ENCODE measurements at regions not wholly inside any gene's neighbourhood (a gene's known extent, or its start where the extent isn't known, plus 50 kb on each side); places are given as distances from the start of the nearest gene placed in this dataset.

GRCh38 chr2:15793078-15793913 is 147.1 kb upstream of the MYCN start:
- Histone ChIP-seq H3K14ac (ENCODE audit: low read length) (no peak overlapping the region), H3K79me1 (ENCODE audit: low read length) (no peaks in the 10 kb centered on the region), H3K36me3 (ENCODE audit: control insufficient read depth in 1 of 2, insufficient read depth in 2 of 2, low read length in 2 of 2) (no peaks in the 10 kb centered on the region), H4K91ac (ENCODE audit: low read depth, low read length) (no peak overlapping the region), H2BK120ac (ENCODE audit: insufficient read depth, low read length, poor library complexity) (no peak overlapping the region), H3K23ac (ENCODE audit: low read length) (no peak overlapping the region), H3K9ac (ENCODE audit: low read length) (no peak overlapping the region), H3K4me3 (ENCODE audit: low read depth, low read length) (no peak overlapping the region), H4K8ac (ENCODE audit: low read depth, low read length) (no peak overlapping the region), H3K18ac (ENCODE audit: low read length) (no peak overlapping the region), H3K79me2 (ENCODE audit: control insufficient read depth, insufficient read depth, low read length, poor library complexity) (no peaks in the 10 kb centered on the region), H3K27me3 (ENCODE audit: insufficient read depth, low read length) (no peaks in the 10 kb centered on the region), H2BK12ac (ENCODE audit: low read length) (no peak overlapping the region), H2AK5ac (ENCODE audit: low read length) (no peak overlapping the region), H3K9me3 (ENCODE audit: insufficient read depth, low read depth, low read length) (no peaks in the 10 kb centered on the region), H3K4me2 (ENCODE audit: low read length) (no peak overlapping the region), H3K27ac (ENCODE audit: low read depth, low read length) (no peak overlapping the region), H3K4ac (ENCODE audit: low read depth, low read length) (no peak overlapping the region), H4K12ac (ENCODE audit: low read depth, low read length) (no peak overlapping the region), H2AFZ (ENCODE audit: insufficient read depth, low read length, poor library complexity) (no peak overlapping the region), H3K4me1 (ENCODE audit: control insufficient read depth in 1 of 2, insufficient read depth in 2 of 2, low read length in 2 of 2) (no peaks in the 10 kb centered on the region), H2BK5ac (ENCODE audit: low read depth, low read length, poor library complexity) (no peak overlapping the region)
- no CpG with 5 or more reads among the region's 8 CpGs for WGBS (ENCODE audit: extremely low coverage, insufficient coverage, insufficient read length)
- peak in 1 of 2 donors; percentile 26 for DNase-seq

GRCh38 chr2:15793978-15794377 is 146.4 kb upstream of the MYCN start:
- H3K4me1 ChIP-seq (ENCODE audit: control insufficient read depth in 1 of 2, insufficient read depth in 2 of 2, low read length in 2 of 2) = no peaks in the 10 kb centered on the region
- H3K79me1 ChIP-seq (ENCODE audit: low read length) = no peaks in the 10 kb centered on the region
- no peak overlapping the region for H3K14ac ChIP-seq (ENCODE audit: low read length)
- H2BK12ac ChIP-seq (ENCODE audit: low read length) = no peak overlapping the region
- H3K9ac ChIP-seq (ENCODE audit: low read length) = no peak overlapping the region
- H3K4ac ChIP-seq (ENCODE audit: low read depth, low read length) = no peak overlapping the region
- H3K9me3 ChIP-seq (ENCODE audit: insufficient read depth, low read depth, low read length) = no peaks in the 10 kb centered on the region
- H2BK120ac ChIP-seq (ENCODE audit: insufficient read depth, low read length, poor library complexity) = no peak overlapping the region
- no peak overlapping the region for H2AFZ ChIP-seq (ENCODE audit: insufficient read depth, low read length, poor library complexity)
- H4K12ac ChIP-seq (ENCODE audit: low read depth, low read length) = no peak overlapping the region
- H4K8ac ChIP-seq (ENCODE audit: low read depth, low read length) = no peak overlapping the region
- peak in 1 of 2 donors; percentile 47 for DNase-seq
- no peak overlapping the region for H3K4me3 ChIP-seq (ENCODE audit: low read depth, low read length)
- no peak overlapping the region for H3K23ac ChIP-seq (ENCODE audit: low read length)
- WGBS (ENCODE audit: extremely low coverage, insufficient coverage, insufficient read length) = no CpG with 5 or more reads among the region's 9 CpGs
- H3K27me3 ChIP-seq (ENCODE audit: insufficient read depth, low read length) = no peaks in the 10 kb centered on the region
- H2BK5ac ChIP-seq (ENCODE audit: low read depth, low read length, poor library complexity) = no peak overlapping the region
- H3K27ac ChIP-seq (ENCODE audit: low read depth, low read length) = no peak overlapping the region
- H4K91ac ChIP-seq (ENCODE audit: low read depth, low read length) = no peak overlapping the region
- H3K4me2 ChIP-seq (ENCODE audit: low read length) = no peak overlapping the region
- no peaks in the 10 kb centered on the region for H3K79me2 ChIP-seq (ENCODE audit: control insufficient read depth, insufficient read depth, low read length, poor library complexity)
- H2AK5ac ChIP-seq (ENCODE audit: low read length) = no peak overlapping the region
- H3K36me3 ChIP-seq (ENCODE audit: control insufficient read depth in 1 of 2, insufficient read depth in 2 of 2, low read length in 2 of 2) = no peaks in the 10 kb centered on the region
- no peak overlapping the region for H3K18ac ChIP-seq (ENCODE audit: low read length)

- no peak overlapping the region for H3K27ac ChIP-seq (ENCODE audit: low read depth, low read length)
- no peak overlapping the region for H2BK5ac ChIP-seq (ENCODE audit: low read depth, low read length, poor library complexity)
- H3K4me2 ChIP-seq (ENCODE audit: low read length) = no peak overlapping the region
- no peak overlapping the region for H4K8ac ChIP-seq (ENCODE audit: low read depth, low read length)
- H4K12ac ChIP-seq (ENCODE audit: low read depth, low read length) = no peak overlapping the region
- no peaks in the 10 kb centered on the region for H3K36me3 ChIP-seq (ENCODE audit: control insufficient read depth in 1 of 2, insufficient read depth in 2 of 2, low read length in 2 of 2)
- peaks cover 1% of the 10 kb centered on the region for H3K79me1 ChIP-seq (ENCODE audit: low read length)
- no peaks in the 10 kb centered on the region for H3K79me2 ChIP-seq (ENCODE audit: control insufficient read depth, insufficient read depth, low read length, poor library complexity)
- no peaks in the 10 kb centered on the region for H3K27me3 ChIP-seq (ENCODE audit: insufficient read depth, low read length)
- H3K4me3 ChIP-seq (ENCODE audit: low read depth, low read length) = no peak overlapping the region
- WGBS (ENCODE audit: extremely low coverage, insufficient coverage, insufficient read length) = no CpG with 5 or more reads among the region's 5 CpGs
- no peak overlapping the region for H3K14ac ChIP-seq (ENCODE audit: low read length)
- no peak overlapping the region for H4K91ac ChIP-seq (ENCODE audit: low read depth, low read length)
- no peak overlapping the region for H3K4ac ChIP-seq (ENCODE audit: low read depth, low read length)
- no peak overlapping the region for H2BK120ac ChIP-seq (ENCODE audit: insufficient read depth, low read length, poor library complexity)
- no peak overlapping the region for H2BK12ac ChIP-seq (ENCODE audit: low read length)
- no peak overlapping the region for H3K9ac ChIP-seq (ENCODE audit: low read length)
- no peak overlapping the region for H2AK5ac ChIP-seq (ENCODE audit: low read length)
- H3K23ac ChIP-seq (ENCODE audit: low read length) = no peak overlapping the region
- no peak for DNase-seq
- no peak overlapping the region for H3K18ac ChIP-seq (ENCODE audit: low read length)
- no peaks in the 10 kb centered on the region for H3K9me3 ChIP-seq (ENCODE audit: insufficient read depth, low read depth, low read length)
- peaks cover 0 to 3% of the 10 kb centered on the region in 2 experiments for H3K4me1 ChIP-seq (ENCODE audit: control insufficient read depth in 1 of 2, insufficient read depth in 2 of 2, low read length in 2 of 2)
- no peak overlapping the region for H2AFZ ChIP-seq (ENCODE audit: insufficient read depth, low read length, poor library complexity)
Observed at GRCh38 chr2:15794608-15795134, 145.7 kb upstream of the MYCN start.

- Histone ChIP-seq H2BK5ac (ENCODE audit: low read depth, low read length, poor library complexity) (no peak overlapping the region), H4K8ac (ENCODE audit: low read depth, low read length) (no peak overlapping the region), H3K4me2 (ENCODE audit: low read length) (no peak overlapping the region), H4K12ac (ENCODE audit: low read depth, low read length) (no peak overlapping the region), H3K9me3 (ENCODE audit: insufficient read depth, low read depth, low read length) (no peaks in the 10 kb centered on the region), H3K4me1 (ENCODE audit: control insufficient read depth in 1 of 2, insufficient read depth in 2 of 2, low read length in 2 of 2) (peaks cover under 1 to 7% of the 10 kb centered on the region in 2 experiments), H3K23ac (ENCODE audit: low read length) (no peak overlapping the region), H4K91ac (ENCODE audit: low read depth, low read length) (no peak overlapping the region), H2AFZ (ENCODE audit: insufficient read depth, low read length, poor library complexity) (no peak overlapping the region), H3K79me1 (ENCODE audit: low read length) (peaks cover 2% of the 10 kb centered on the region), H2BK120ac (ENCODE audit: insufficient read depth, low read length, poor library complexity) (no peak overlapping the region), H2AK5ac (ENCODE audit: low read length) (no peak overlapping the region), H3K27ac (ENCODE audit: low read depth, low read length) (no peak overlapping the region), H3K14ac (ENCODE audit: low read length) (no peak overlapping the region), H3K27me3 (ENCODE audit: insufficient read depth, low read length) (no peaks in the 10 kb centered on the region), H2BK12ac (ENCODE audit: low read length) (no peak overlapping the region), H3K36me3 (ENCODE audit: control insufficient read depth in 1 of 2, insufficient read depth in 2 of 2, low read length in 2 of 2) (no peaks in the 10 kb centered on the region), H3K4me3 (ENCODE audit: low read depth, low read length) (no peak overlapping the region), H3K79me2 (ENCODE audit: control insufficient read depth, insufficient read depth, low read length, poor library complexity) (no peaks in the 10 kb centered on the region), H3K9ac (ENCODE audit: low read length) (no peak overlapping the region), H3K18ac (ENCODE audit: low read length) (no peak overlapping the region), H3K4ac (ENCODE audit: low read depth, low read length) (no peak overlapping the region)
- WGBS (ENCODE audit: extremely low coverage, insufficient coverage, insufficient read length) = no CpG with 5 or more reads among the region's 10 CpGs
- DNase-seq = no peak
Observed at GRCh38 chr2:15795426-15795825, 144.9 kb upstream of the MYCN start.

Data from trophoblast cell (in vitro differentiated cells and primary cell).